DOHH2 (cell line): ENCODE measurements at regions not wholly inside any gene's neighbourhood (a gene's known extent, or its start where the extent isn't known, plus 50 kb on each side); places are given as distances from the start of the nearest gene placed in this dataset.

Experiments used
- H3F3A ChIP-seq: fragments of 200-600 bp; sonication (generic), shearing (Covaris generic); 2 replicates; pipeline ENCODE4 v1.6.0; 2016; ENCODE audit warnings: antibody characterized with exemption, mild to moderate bottlenecking; ENCODE audit not compliant: control insufficient read depth, insufficient read depth
- H3K27ac ChIP-seq: fragments of 200-600 bp; sonication (generic); 2 replicates; pipeline ENCODE4 v1.5.1; 2014; ENCODE audit warnings: low read depth, mild to moderate bottlenecking, low read length, moderate library complexity
- H3K27me3 ChIP-seq: fragments of 200-600 bp; sonication (generic); 2 replicates; pipeline ENCODE4 v1.6.1; 2014; ENCODE audit warnings: mild to moderate bottlenecking, low read length, mixed read lengths; ENCODE audit not compliant: control insufficient read depth
- H3K36me3 ChIP-seq: fragments of 200-600 bp; sonication (generic); 2 replicates; pipeline ENCODE4 v1.6.1; 2014; ENCODE audit warnings: mild to moderate bottlenecking, low read length, moderate library complexity, mixed read lengths; ENCODE audit not compliant: control insufficient read depth
- H3K4me1 ChIP-seq: fragments of 200-600 bp; sonication (generic); 2 replicates; pipeline ENCODE4 v1.6.1; 2014; ENCODE audit warnings: mild to moderate bottlenecking, low read length, mixed read lengths; ENCODE audit not compliant: control insufficient read depth
- H3K4me2 ChIP-seq: fragments of 200-600 bp; sonication (generic); 2 replicates; pipeline ENCODE4 v1.6.0; 2014; ENCODE audit warnings: mild to moderate bottlenecking, low read length, moderate library complexity
- H3K4me3 ChIP-seq: fragments of 200-600 bp; sonication (generic); 2 replicates; pipeline ENCODE4 v1.5.1; 2014; ENCODE audit warnings: mild to moderate bottlenecking, low read length, mixed read lengths
- H3K79me2 ChIP-seq: fragments of 200-600 bp; sonication (generic); 2 replicates; pipeline ENCODE4 v1.6.1; 2014; ENCODE audit warnings: mild to moderate bottlenecking, low read length, mixed read lengths; ENCODE audit not compliant: control insufficient read depth
- H3K9me2 ChIP-seq: fragments of 200-600 bp; sonication (generic); replicated peaks from 2 replicates; pipeline ENCODE4 v1.6.1; 2014; ENCODE audit warnings: mild to moderate bottlenecking, low read length, mixed read lengths; ENCODE audit not compliant: control insufficient read depth
- H3K9me3 ChIP-seq: fragments of 200-600 bp; sonication (generic); 2 replicates; pipeline ENCODE4 v1.6.1; 2014; ENCODE audit warnings: antibody characterized with exemption, low read length, mixed read lengths; ENCODE audit not compliant: control insufficient read depth, insufficient read depth
- H4K20me1 ChIP-seq: fragments of 200-600 bp; sonication (generic); 2 replicates; pipeline ENCODE4 v1.6.0; 2014; ENCODE audit warnings: low read depth, mild to moderate bottlenecking, antibody characterized with exemption, low read length, moderate library complexity; ENCODE audit not compliant: control insufficient read depth, insufficient read depth
- EZH2phosphoT487 ChIP-seq: fragments of 200-600 bp; sonication (generic); IDR thresholded peaks from 2 replicates; pipeline ENCODE4 v1.6.1; 2017; ENCODE audit warnings: borderline replicate concordance, mild to moderate bottlenecking, antibody characterized with exemption, low read length, moderate library complexity, mixed read lengths
- TF ChIP-seq, protein P1 (sequence below): fragments of 200-600 bp; sonication (generic); IDR thresholded peaks from one replicate; pipeline ENCODE4 v1.5.1; 2014; ENCODE audit warnings: antibody characterized with exemption, mild to moderate bottlenecking, low read depth, low read length; ENCODE audit not compliant: poor library complexity, severe bottlenecking

DNA sequence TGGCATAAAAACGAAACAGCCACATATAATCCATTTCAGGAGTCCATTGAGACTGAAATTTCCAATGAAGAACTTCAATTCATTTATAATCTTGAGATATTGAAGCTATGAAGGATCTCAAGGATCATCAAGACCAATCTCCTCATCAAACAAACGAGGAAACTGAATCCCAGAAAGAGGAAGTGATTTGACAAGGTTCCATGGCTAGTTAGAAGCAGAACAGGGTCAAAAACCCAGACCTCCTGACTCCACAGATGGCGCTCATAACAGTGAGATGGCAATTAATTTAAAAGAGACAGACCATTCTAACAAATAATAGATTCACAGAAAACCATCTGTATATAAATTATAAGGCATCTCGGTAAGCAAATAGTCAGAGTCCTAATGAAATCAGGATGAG lies 229.7 kb downstream of the KCTD12 start:
- Histone ChIP-seq H3K4me1 (no peaks in the 10 kb centered on the region), H4K20me1 (no peaks in the 10 kb centered on the region), H3K36me3 (no peaks in the 10 kb centered on the region), H3K27me3 (no peaks in the 10 kb centered on the region), H3F3A (no peaks in the 10 kb centered on the region), H3K9me3 (no peaks in the 10 kb centered on the region), H3K27ac (no peak overlapping the region), H3K79me2 (no peaks in the 10 kb centered on the region), H3K4me3 (no peak overlapping the region), H3K4me2 (no peak overlapping the region), H3K9me2 (no peaks in the 10 kb centered on the region)
- no peak for TF ChIP-seq EZH2phosphoT487
- TF ChIP-seq, protein P1, sequence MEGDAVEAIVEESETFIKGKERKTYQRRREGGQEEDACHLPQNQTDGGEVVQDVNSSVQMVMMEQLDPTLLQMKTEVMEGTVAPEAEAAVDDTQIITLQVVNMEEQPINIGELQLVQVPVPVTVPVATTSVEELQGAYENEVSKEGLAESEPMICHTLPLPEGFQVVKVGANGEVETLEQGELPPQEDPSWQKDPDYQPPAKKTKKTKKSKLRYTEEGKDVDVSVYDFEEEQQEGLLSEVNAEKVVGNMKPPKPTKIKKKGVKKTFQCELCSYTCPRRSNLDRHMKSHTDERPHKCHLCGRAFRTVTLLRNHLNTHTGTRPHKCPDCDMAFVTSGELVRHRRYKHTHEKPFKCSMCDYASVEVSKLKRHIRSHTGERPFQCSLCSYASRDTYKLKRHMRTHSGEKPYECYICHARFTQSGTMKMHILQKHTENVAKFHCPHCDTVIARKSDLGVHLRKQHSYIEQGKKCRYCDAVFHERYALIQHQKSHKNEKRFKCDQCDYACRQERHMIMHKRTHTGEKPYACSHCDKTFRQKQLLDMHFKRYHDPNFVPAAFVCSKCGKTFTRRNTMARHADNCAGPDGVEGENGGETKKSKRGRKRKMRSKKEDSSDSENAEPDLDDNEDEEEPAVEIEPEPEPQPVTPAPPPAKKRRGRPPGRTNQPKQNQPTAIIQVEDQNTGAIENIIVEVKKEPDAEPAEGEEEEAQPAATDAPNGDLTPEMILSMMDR, result no peak

DNA sequence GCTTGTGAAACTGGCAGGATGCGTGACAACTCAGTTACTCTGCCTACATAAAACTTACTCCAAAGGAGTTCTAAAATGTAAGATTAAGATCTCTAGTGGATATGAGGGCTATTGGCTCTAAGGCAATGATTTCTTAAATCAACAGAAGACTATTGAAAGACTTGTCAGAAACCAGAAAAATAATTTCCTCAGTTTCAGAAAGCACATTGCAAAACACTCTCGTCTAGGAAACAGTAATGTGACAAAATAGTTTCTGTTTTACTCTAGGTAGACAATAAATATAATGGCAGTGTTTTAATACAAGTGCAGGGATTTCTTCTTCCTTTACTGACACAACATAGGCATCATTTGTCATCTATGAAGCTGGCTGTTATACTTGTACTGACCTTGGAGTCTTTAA lies 230.1 kb downstream of the KCTD12 start:
- Histone ChIP-seq H3K4me1 (no peaks in the 10 kb centered on the region), H3K9me2 (no peaks in the 10 kb centered on the region), H3K36me3 (no peaks in the 10 kb centered on the region), H3K4me3 (no peak overlapping the region), H3K4me2 (no peak overlapping the region), H3K27me3 (no peaks in the 10 kb centered on the region), H3K27ac (no peak overlapping the region), H3K79me2 (no peaks in the 10 kb centered on the region), H4K20me1 (no peaks in the 10 kb centered on the region), H3F3A (no peaks in the 10 kb centered on the region), H3K9me3 (no peaks in the 10 kb centered on the region)
- no peak for TF ChIP-seq EZH2phosphoT487
- TF ChIP-seq, protein P1, result no peak

DNA sequence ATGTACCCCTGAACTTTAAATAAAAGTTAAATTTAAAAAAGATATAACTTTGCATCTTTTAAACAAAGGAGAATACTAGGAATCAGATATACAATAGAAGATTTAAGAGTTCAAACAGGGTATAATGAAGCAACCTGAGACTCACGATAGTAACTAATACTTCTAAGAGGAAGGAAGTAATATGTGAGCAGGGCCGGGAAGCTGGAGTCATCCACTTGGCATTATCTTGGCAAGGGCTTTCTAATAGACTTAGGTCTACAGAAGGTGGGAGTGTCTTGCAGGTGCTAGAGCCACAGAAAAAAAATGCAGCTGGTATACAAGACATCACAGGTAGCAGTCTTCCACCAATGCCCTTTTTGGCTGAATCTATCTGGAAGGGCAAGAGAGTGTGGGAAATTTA lies 231.9 kb downstream of the KCTD12 start:
- no peaks in the 10 kb centered on the region for H3K79me2 ChIP-seq
- H4K20me1 ChIP-seq, result no peaks in the 10 kb centered on the region
- H3K9me3 ChIP-seq, result no peaks in the 10 kb centered on the region
- H3K9me2 ChIP-seq, result no peaks in the 10 kb centered on the region
- H3K4me1 ChIP-seq, result no peaks in the 10 kb centered on the region
- no peak overlapping the region for H3K4me3 ChIP-seq
- TF ChIP-seq, protein P1, result no peak
- TF ChIP-seq EZH2phosphoT487, result no peak
- H3K36me3 ChIP-seq, result no peaks in the 10 kb centered on the region
- no peak overlapping the region for H3K27ac ChIP-seq
- no peaks in the 10 kb centered on the region for H3F3A ChIP-seq
- H3K27me3 ChIP-seq, result no peaks in the 10 kb centered on the region
- no peak overlapping the region for H3K4me2 ChIP-seq

DNA sequence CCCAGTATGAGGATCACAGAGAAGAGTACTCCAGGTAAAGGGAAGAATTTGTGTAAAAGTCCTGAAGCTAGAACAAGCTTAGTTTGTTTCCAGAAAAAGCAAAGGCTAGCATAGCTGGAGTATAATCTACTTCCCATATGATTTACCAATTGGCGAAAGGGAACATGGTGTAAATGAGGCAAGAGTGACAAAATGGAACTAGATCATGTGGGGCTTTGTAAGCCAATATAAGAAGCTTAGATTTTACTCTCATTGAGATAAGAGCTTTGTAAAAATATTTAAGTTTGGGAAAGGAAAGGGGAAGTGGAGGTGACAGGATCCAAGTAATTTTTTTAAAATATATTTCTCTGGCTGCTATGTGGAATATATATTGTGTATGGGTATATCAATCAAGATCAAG lies 234.9 kb downstream of the KCTD12 start:
- H4K20me1 ChIP-seq, result no peaks in the 10 kb centered on the region
- H3K27ac ChIP-seq, result no peak overlapping the region
- TF ChIP-seq, protein P1, result no peak
- TF ChIP-seq EZH2phosphoT487, result no peak
- no peaks in the 10 kb centered on the region for H3K4me1 ChIP-seq
- H3K9me2 ChIP-seq, result no peaks in the 10 kb centered on the region
- no peaks in the 10 kb centered on the region for H3K36me3 ChIP-seq
- H3K9me3 ChIP-seq, result no peaks in the 10 kb centered on the region
- no peak overlapping the region for H3K4me2 ChIP-seq
- H3K4me3 ChIP-seq, result no peak overlapping the region
- no peaks in the 10 kb centered on the region for H3K27me3 ChIP-seq
- H3F3A ChIP-seq, result no peaks in the 10 kb centered on the region
- H3K79me2 ChIP-seq, result no peaks in the 10 kb centered on the region
